ENCODE measurements at regions not wholly inside any gene's neighbourhood (a gene's known extent, or its start where the extent isn't known, plus 50 kb on each side); places are given as distances from the start of the nearest gene placed in this dataset.
"Not testable (repeated sequence)": the region's sequence is repeated elsewhere in the genome, so short reads cannot be mapped to it uniquely, and the experiment has no call there.

GRCh38 chrY:7588176-7588575, 676.6 kb upstream of the AMELY start:
- intact Hi-C loops (cut with DNase I; ENCODE audit: low total_unique reads); DNase-seq (ENCODE audit: low spot score in 2 of 2); H3K4me3 ChIP-seq (ENCODE audit: low read depth, poor library complexity, severe bottlenecking): not testable (repeated sequence)
- WGBS, 2 donors, result 82% methylated on average over 1 of the region's 1 CpG; no CpG with 5 or more reads in 1 of the 2 donors

GRCh38 chrY:7562541-7562940, 651.0 kb upstream of the AMELY start:
- 86% methylated on average over 4 of the region's 4 CpGs; no CpG with 5 or more reads in 1 of the 2 donors for WGBS, 2 donors
- H3K4me3 ChIP-seq (ENCODE audit: low read depth, poor library complexity, severe bottlenecking), result no peak overlapping the region
- intact Hi-C loops (cut with DNase I; ENCODE audit: low total_unique reads), result no loop called here
- no peak for DNase-seq (ENCODE audit: low spot score in 2 of 2)
- TF ChIP-seq POLR2A (IDR thresholded peaks at IDR 0.05) (no peak), CTCF (IDR thresholded peaks at IDR 0.05) (no peak)

- 37% methylated on average over 7 of the region's 7 CpGs; no CpG with 5 or more reads in 1 of the 2 donors for WGBS, 2 donors
- DNase-seq (ENCODE audit: low spot score in 2 of 2), result no peak
- no peak for TF ChIP-seq CTCF (IDR thresholded peaks at IDR 0.05)
- no peak for TF ChIP-seq POLR2A (IDR thresholded peaks at IDR 0.05)
Measured at GRCh38 chrY:7557675-7558074, 646.1 kb upstream of the AMELY start.

GRCh38 chrY:7555006-7555405, 643.5 kb upstream of the AMELY start:
- intact Hi-C loops (cut with DNase I; ENCODE audit: low total_unique reads), result no loop called here
- 71% methylated on average over 1 of the region's 6 CpGs; no CpG with 5 or more reads in 1 of the 2 donors for WGBS, 2 donors
- no peak for TF ChIP-seq CTCF (IDR thresholded peaks at IDR 0.05)
- TF ChIP-seq POLR2A (IDR thresholded peaks at IDR 0.05), result no peak
- no peak for DNase-seq (ENCODE audit: low spot score in 2 of 2)
- no peak overlapping the region for H3K4me3 ChIP-seq (ENCODE audit: low read depth, poor library complexity, severe bottlenecking)

More at GRCh38 chrY:7557675-7558074, 646.1 kb upstream of the AMELY start:
- intact Hi-C loops (cut with DNase I; ENCODE audit: low total_unique reads), result no loop called here
- H3K4me3 ChIP-seq (ENCODE audit: low read depth, poor library complexity, severe bottlenecking), result no peak overlapping the region

DNA sequence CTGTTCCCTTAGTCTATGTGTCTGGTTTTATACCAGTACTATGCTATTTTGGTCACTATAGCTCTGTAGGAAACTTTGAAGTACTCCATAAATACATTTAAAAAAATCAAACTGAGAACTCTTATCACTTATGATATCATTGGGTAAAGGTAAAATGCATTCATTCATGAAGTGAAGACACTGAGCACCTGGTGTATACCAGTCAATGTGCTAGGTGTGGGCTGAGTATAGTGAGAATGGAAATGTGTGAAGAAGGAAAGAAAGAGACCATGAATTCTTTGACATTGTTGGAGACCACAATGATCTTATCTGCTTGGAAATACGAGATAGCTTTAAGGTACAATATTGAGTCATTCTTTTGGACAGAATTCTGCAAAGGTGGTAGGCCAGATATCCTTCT, 633.5 kb upstream of the AMELY start:
- H3K4me3 ChIP-seq (ENCODE audit: low read depth, poor library complexity, severe bottlenecking), result no peak overlapping the region
- intact Hi-C loops (cut with DNase I; ENCODE audit: low total_unique reads), result no loop called here
- no peak for DNase-seq (ENCODE audit: low spot score in 2 of 2)
- 53% methylated on average over 1 of the region's 1 CpG; no CpG with 5 or more reads in 1 of the 2 donors for WGBS, 2 donors
- TF ChIP-seq CTCF (IDR thresholded peaks at IDR 0.05) (no peak), POLR2A (IDR thresholded peaks at IDR 0.05) (no peak)

DNA sequence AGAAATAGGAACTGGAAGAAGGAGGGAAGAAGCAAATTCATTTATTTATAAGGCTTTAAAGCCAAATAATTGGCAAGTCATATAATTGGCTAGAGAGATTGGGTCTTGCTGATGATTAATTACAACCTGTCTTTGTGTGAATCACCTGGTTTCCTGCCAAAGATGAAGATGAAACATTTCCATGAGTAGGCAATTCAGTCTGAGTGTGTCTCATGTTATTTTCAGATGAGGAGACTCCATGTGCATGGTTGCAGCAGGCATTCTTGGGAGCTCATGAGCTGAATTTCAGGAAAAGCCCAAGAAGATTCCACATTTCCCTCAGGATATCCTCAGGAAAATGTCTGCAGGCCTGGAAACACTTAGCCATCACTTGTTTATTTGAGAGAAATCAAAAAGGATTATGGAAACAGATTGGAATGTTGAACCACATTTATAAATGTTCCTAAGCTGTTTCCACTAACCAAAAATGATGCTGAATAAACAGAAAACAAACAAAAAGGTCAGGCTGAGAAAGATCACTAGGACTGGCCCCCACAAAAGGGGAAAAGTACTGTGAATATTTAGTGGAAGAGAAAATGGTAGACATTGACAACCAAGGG, 632.7 kb upstream of the AMELY start:
- intact Hi-C loops (cut with DNase I; ENCODE audit: low total_unique reads), result no loop called here
- TF ChIP-seq POLR2A (IDR thresholded peaks at IDR 0.05) (no peak), CTCF (IDR thresholded peaks at IDR 0.05) (no peak)
- H3K4me3 ChIP-seq (ENCODE audit: low read depth, poor library complexity, severe bottlenecking), result no peak overlapping the region
- DNase-seq (ENCODE audit: low spot score in 2 of 2), result no peak
